Cardiac fibroblast (primary cell): ENCODE measurements at regions not wholly inside any gene's neighbourhood (a gene's known extent, or its start where the extent isn't known, plus 50 kb on each side); places are given as distances from the start of the nearest gene placed in this dataset.
A peak's percentile ranks its signal among the peaks of the same experiment; 100 is the strongest.

ENCODE experiments used
- DNase-seq, 2 donors: peaks; one replicate each; pipeline versions ENCODE4 v3.0.0 to v3.0.0-alpha.2; 2010; ENCODE audit warnings: low read depth in 2 of 2
- H3K4me3 ChIP-seq, 2 donors: replicated peaks in 1 of 2; 1 replicate in 1 of 2; 2 replicates in 1 of 2; pipeline ENCODE4 v1.5.1; 2011; ENCODE audit warnings: low read depth in 2 of 2, low read length in 2 of 2, mild to moderate bottlenecking in 2 of 2, moderate library complexity in 1 of 2
- CTCF ChIP-seq: IDR thresholded peaks from one replicate; pipeline ENCODE4 v1.5.1; 2011; ENCODE audit warnings: low read depth, mild to moderate bottlenecking, low read length, inconsistent platforms

GRCh38 chrX:20495575-20495974 is 228.9 kb upstream of the RPS6KA3 start:
- no peak overlapping the region for H3K4me3 ChIP-seq
- no peak for TF ChIP-seq CTCF
- DNase-seq: no peak

GRCh38 chrX:20488473-20488872 is 221.8 kb upstream of the RPS6KA3 start:
- TF ChIP-seq CTCF: no peak
- no peak for DNase-seq
- no peak overlapping the region for H3K4me3 ChIP-seq

- no peak for TF ChIP-seq CTCF
- DNase-seq: peak; percentile 15 to 56
- no peak overlapping the region for H3K4me3 ChIP-seq
These were observed 220.5 kb upstream of the RPS6KA3 start for GRCh38 chrX:20487227-20487626.

GRCh38 chrX:20481632-20482031 is 214.9 kb upstream of the RPS6KA3 start:
- no peak overlapping the region for H3K4me3 ChIP-seq
- no peak for TF ChIP-seq CTCF
- peak in 1 of 2 donors; percentile 5 for DNase-seq

GRCh38 chrX:20479896-20480295 is 213.2 kb upstream of the RPS6KA3 start:
- no peak for TF ChIP-seq CTCF
- no peak overlapping the region for H3K4me3 ChIP-seq
- DNase-seq: no peak

- no peak for TF ChIP-seq CTCF
- no peak overlapping the region for H3K4me3 ChIP-seq
- DNase-seq: no peak
These were observed 212.3 kb upstream of the RPS6KA3 start for GRCh38 chrX:20479048-20479447.

- H3K4me3 ChIP-seq: no peak overlapping the region
- TF ChIP-seq CTCF: no peak
- no peak for DNase-seq
These were observed 211.3 kb upstream of the RPS6KA3 start for GRCh38 chrX:20477836-20478524.
